Activated CD4-positive, alpha-beta T cell treated with anti-CD3 and anti-CD28 coated beads, Interleukin-2, amount 50 U/mL, for 48 hours (primary cell): ENCODE measurements at regions not wholly inside any gene's neighbourhood (a gene's known extent, or its start where the extent isn't known, plus 50 kb on each side); places are given as distances from the start of the nearest gene placed in this dataset.
"Not testable (repeated sequence)": the region's sequence is repeated elsewhere in the genome, so short reads cannot be mapped to it uniquely, and the experiment has no call there.

Source experiments
- DNase-seq, 2 experiments: peaks; one replicate each; pipeline ENCODE4 v3.0.0-alpha.2; 2020

GRCh38 chr5:155783246-155783645, 543.7 kb upstream of the SGCD start:
- DNase-seq = no peak

- DNase-seq = no peak
Observed at GRCh38 chr5:155783791-155784190, 543.2 kb upstream of the SGCD start.

- DNase-seq = no peak
Observed at GRCh38 chr5:155786108-155786507, 540.9 kb upstream of the SGCD start.

GRCh38 chr5:155792873-155793272, 534.1 kb upstream of the SGCD start:
- DNase-seq = no peak

- no peak for DNase-seq
Observed at GRCh38 chr5:155794795-155795194, 532.2 kb upstream of the SGCD start.

GRCh38 chr5:155799308-155799707, 527.7 kb upstream of the SGCD start:
- no peak for DNase-seq

GRCh38 chr5:155807884-155808576, 518.9 kb upstream of the SGCD start:
- no peak for DNase-seq

- no peak for DNase-seq
Observed at GRCh38 chr5:155815248-155815647, 511.7 kb upstream of the SGCD start.

- no peak for DNase-seq
Observed at GRCh38 chr5:155822177-155822576, 504.8 kb upstream of the SGCD start.

- no peak for DNase-seq
Observed at GRCh38 chr5:155826611-155827507, 500.1 kb upstream of the SGCD start.

GRCh38 chr5:155827508-155827815, 499.5 kb upstream of the SGCD start:
- not testable (repeated sequence) for DNase-seq

- DNase-seq = no peak
Observed at GRCh38 chr5:155827949-155828348, 499.0 kb upstream of the SGCD start.

- DNase-seq = no peak
Observed at GRCh38 chr5:155831491-155831890, 495.5 kb upstream of the SGCD start.

- DNase-seq = no peak
Observed at GRCh38 chr5:155833287-155833686, 493.7 kb upstream of the SGCD start.

GRCh38 chr5:155834271-155834975, 492.5 kb upstream of the SGCD start:
- no peak for DNase-seq

GRCh38 chr5:155836089-155836803, 490.7 kb upstream of the SGCD start:
- no peak for DNase-seq

- DNase-seq = no peak
Observed at GRCh38 chr5:155838394-155838793, 488.6 kb upstream of the SGCD start.

- DNase-seq = no peak
Observed at GRCh38 chr5:155839251-155840037, 487.5 kb upstream of the SGCD start.

- DNase-seq = no peak
Observed at GRCh38 chr5:155844542-155844941, 482.4 kb upstream of the SGCD start.

GRCh38 chr5:155850370-155850769, 476.6 kb upstream of the SGCD start:
- DNase-seq = no peak

- DNase-seq = no peak
Observed at GRCh38 chr5:155866971-155867370, 460.0 kb upstream of the SGCD start.

- no peak for DNase-seq
Observed at GRCh38 chr5:155867522-155868088, 459.4 kb upstream of the SGCD start.
